Peyer's patch (tissue), 4 donors: ENCODE measurements at regions not wholly inside any gene's neighbourhood (a gene's known extent, or its start where the extent isn't known, plus 50 kb on each side); places are given as distances from the start of the nearest gene placed in this dataset.

Experiments
- POLR2A ChIP-seq, 2 donors: fragments of 450-650 bp; IDR thresholded peaks; one replicate each; pipeline ENCODE4 v1.5.1; 2017; ENCODE audit warnings: antibody characterized with exemption in 2 of 2, mild to moderate bottlenecking in 2 of 2, moderate library complexity in 2 of 2
- TF ChIP-seq, protein P1 (sequence below), 6 experiments: fragments of 450-650 bp in 4 of 6; fragments of 200-600 bp in 2 of 6; sonication (generic) in 1 of 6; IDR thresholded peaks; one replicate each; pipeline ENCODE4 v1.5.1; 2017 to 2019; ENCODE audit warnings: antibody characterized with exemption in 6 of 6, mild to moderate bottlenecking in 3 of 6, moderate library complexity in 1 of 6

DNA sequence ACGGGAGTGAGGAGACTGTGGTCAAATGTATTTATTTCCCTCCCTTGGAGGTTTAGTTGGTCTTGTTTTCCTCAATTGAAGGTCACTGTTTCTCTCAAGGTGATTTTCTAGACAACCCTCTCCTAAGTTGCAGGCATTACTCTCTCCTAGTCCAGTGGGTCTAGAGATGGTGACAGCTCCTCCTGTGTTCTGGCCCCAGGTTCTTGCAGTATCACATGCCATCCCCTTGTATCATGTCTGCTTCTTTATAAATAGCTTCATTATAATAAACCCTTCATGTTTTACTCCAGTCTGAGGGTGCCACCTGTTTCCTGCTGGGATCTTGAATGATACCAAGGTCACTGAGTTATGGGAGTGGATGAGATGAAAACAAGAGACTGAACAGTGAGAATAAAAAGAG, 208.0 kb upstream of the KCNN2 start:
- no peak for TF ChIP-seq POLR2A (IDR thresholded peaks at IDR 0.05)
- TF ChIP-seq, protein P1, sequence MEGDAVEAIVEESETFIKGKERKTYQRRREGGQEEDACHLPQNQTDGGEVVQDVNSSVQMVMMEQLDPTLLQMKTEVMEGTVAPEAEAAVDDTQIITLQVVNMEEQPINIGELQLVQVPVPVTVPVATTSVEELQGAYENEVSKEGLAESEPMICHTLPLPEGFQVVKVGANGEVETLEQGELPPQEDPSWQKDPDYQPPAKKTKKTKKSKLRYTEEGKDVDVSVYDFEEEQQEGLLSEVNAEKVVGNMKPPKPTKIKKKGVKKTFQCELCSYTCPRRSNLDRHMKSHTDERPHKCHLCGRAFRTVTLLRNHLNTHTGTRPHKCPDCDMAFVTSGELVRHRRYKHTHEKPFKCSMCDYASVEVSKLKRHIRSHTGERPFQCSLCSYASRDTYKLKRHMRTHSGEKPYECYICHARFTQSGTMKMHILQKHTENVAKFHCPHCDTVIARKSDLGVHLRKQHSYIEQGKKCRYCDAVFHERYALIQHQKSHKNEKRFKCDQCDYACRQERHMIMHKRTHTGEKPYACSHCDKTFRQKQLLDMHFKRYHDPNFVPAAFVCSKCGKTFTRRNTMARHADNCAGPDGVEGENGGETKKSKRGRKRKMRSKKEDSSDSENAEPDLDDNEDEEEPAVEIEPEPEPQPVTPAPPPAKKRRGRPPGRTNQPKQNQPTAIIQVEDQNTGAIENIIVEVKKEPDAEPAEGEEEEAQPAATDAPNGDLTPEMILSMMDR (IDR thresholded peaks at IDR 0.05): no peak
